AG04450 (cell line): ENCODE measurements at regions not wholly inside any gene's neighbourhood (a gene's known extent, or its start where the extent isn't known, plus 50 kb on each side); places are given as distances from the start of the nearest gene placed in this dataset.

ENCODE experiments used
- CTCF ChIA-PET: fragments of 300-600, 350-600 bp; formaldehyde crosslinking; extraction: SDS; loops from one replicate; lab custom pipeline; 2022; ENCODE audit warnings: antibody characterized with exemption, inconsistent platforms; lab: Charles Lee
- POLR2A ChIA-PET: fragments of 350-600 bp; formaldehyde crosslinking; extraction: SDS; loops from one replicate; lab custom pipeline; 2021; ENCODE audit warnings: antibody characterized with exemption, inconsistent platforms; lab: Yijun Ruan, JAX
- DNase-seq: peaks from one replicate; pipeline ENCODE4 v3.0.0-alpha.2; 2011; ENCODE audit warnings: low read depth, low spot score
- H3K27ac ChIP-seq: one replicate; pipeline ENCODE4 v1.5.1; 2012; ENCODE audit warnings: low read depth, low read length, control low read depth
- H3K27me3 ChIP-seq: one replicate; pipeline ENCODE4 v1.6.0; 2012; ENCODE audit warnings: low read length; ENCODE audit not compliant: control insufficient read depth, insufficient read depth
- H3K4me3 ChIP-seq: 2 replicates; pipeline ENCODE4 v1.5.1; 2011; ENCODE audit warnings: mild to moderate bottlenecking, low read depth, low read length, control low read depth
- H3K9me3 ChIP-seq: 2 replicates; pipeline ENCODE4 v1.5.1; 2012; ENCODE audit warnings: low read length; ENCODE audit not compliant: control insufficient read depth, insufficient read depth
- TF ChIP-seq, protein P1 (sequence below): IDR thresholded peaks from 2 replicates; pipeline ENCODE4 v1.5.1; 2011; ENCODE audit warnings: low read depth, low read length, control low read depth, inconsistent platforms

DNA sequence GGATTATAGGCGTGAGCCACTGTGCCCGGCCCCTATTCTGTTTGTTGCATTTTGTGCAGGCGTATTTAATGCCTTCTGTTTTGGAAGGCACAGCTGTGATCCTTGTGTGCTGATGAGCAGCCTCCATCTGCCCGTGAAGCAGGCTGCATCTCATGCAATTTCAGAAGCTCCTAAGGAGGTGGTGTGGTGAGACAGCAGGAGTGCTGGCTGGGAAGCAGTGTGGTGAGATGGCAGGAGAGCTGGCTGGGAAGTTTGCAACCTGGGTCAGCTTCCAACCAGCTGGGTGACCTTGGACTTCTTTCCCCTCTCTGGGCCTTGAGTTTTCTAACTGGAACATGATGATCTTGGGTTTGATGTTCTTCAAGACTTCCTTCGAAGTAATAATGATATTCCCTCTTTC lies 525.1 kb downstream of the TBC1D22A start:
- H3K9me3 ChIP-seq: peaks cover 4% of the 10 kb centered on the region; the same call in 1 of the 2 replicates
- H3K27me3 ChIP-seq: no peaks in the 10 kb centered on the region
- no peak for DNase-seq
- TF ChIP-seq, protein P1, sequence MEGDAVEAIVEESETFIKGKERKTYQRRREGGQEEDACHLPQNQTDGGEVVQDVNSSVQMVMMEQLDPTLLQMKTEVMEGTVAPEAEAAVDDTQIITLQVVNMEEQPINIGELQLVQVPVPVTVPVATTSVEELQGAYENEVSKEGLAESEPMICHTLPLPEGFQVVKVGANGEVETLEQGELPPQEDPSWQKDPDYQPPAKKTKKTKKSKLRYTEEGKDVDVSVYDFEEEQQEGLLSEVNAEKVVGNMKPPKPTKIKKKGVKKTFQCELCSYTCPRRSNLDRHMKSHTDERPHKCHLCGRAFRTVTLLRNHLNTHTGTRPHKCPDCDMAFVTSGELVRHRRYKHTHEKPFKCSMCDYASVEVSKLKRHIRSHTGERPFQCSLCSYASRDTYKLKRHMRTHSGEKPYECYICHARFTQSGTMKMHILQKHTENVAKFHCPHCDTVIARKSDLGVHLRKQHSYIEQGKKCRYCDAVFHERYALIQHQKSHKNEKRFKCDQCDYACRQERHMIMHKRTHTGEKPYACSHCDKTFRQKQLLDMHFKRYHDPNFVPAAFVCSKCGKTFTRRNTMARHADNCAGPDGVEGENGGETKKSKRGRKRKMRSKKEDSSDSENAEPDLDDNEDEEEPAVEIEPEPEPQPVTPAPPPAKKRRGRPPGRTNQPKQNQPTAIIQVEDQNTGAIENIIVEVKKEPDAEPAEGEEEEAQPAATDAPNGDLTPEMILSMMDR: no peak
- H3K4me3 ChIP-seq: no peak overlapping the region
- no peak overlapping the region for H3K27ac ChIP-seq
- POLR2A ChIA-PET: no interaction called here
- CTCF ChIA-PET: no interaction called here

DNA sequence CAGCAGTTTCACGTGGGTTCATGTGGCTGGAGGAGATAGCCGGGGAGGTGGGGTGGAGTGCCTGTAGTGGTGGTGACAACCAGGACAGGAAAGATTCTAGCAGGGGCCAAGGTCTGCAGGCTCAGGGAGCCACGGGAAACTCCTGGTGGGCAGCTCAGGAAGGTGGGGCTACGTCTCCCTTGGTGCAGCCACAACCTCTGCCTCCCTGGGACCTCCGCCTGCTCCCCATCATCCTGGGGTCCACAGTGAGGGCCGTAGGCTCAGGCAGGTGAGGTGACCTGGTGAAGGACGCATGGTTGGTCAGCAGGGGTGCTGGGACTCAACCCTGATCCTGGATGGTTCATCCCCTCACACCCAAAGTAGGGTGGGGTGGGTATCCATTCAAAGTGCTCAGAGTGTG lies 524.1 kb downstream of the TBC1D22A start:
- TF ChIP-seq, protein P1: no peak
- Histone ChIP-seq H3K27ac (no peak overlapping the region), H3K27me3 (no peaks in the 10 kb centered on the region), H3K9me3 (peaks cover 4% of the 10 kb centered on the region; the same call in 1 of the 2 replicates), H3K4me3 (no peak overlapping the region)
- DNase-seq: no peak
- ChIA-PET POLR2A (no interaction called here), CTCF (no interaction called here)

DNA sequence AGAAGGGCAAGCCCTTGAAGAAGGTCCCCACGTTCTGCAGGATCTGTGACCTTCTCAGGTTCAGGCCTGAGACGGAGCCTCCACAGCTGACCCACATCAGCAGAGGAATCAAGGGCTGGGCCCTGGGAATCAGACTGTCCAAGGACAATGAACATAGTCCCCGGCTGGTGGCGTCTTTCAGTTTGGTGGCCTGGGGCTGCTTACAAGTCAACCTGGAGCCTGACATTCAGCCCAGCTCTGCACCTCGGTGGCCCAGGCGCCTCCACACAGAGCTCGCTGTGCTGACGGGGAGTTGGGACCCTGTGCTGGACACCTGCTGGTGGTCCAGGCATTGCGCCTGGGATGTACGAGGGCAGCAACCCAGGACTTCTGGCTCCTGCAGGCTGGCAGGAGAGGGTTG lies 523.5 kb downstream of the TBC1D22A start:
- TF ChIP-seq, protein P1: no peak
- DNase-seq: no peak
- Histone ChIP-seq H3K4me3 (no peak overlapping the region), H3K9me3 (peaks cover 2% of the 10 kb centered on the region; the same call in 1 of the 2 replicates), H3K27ac (no peak overlapping the region), H3K27me3 (no peaks in the 10 kb centered on the region)
- POLR2A ChIA-PET: no interaction called here
- CTCF ChIA-PET: no interaction called here

DNA sequence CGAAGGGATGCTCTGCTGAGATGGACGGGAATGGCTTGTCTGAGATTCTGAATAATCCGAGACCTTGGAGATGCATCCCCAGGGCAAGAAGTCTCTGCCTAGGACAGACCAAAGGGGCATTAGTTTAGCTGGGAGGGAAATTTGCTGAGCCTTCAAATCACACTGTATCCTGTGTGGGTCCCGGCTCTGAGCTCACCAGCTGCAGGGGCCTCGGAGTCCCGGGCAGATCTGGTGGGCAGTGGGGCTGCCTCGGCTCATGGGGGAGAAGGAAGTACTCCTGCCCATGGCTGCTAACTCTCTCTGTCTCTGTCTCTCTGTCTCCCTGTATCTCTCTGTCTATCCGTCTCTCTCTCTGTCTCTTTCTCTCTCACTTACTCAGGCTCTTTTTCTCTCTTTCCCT lies 522.4 kb downstream of the TBC1D22A start:
- H3K4me3 ChIP-seq: no peak overlapping the region
- ChIA-PET POLR2A (no interaction called here), CTCF (no interaction called here)
- no peaks in the 10 kb centered on the region; the same call in 1 of the 2 replicates for H3K9me3 ChIP-seq
- H3K27me3 ChIP-seq: no peaks in the 10 kb centered on the region
- DNase-seq: no peak
- TF ChIP-seq, protein P1: no peak
- no peak overlapping the region for H3K27ac ChIP-seq

DNA sequence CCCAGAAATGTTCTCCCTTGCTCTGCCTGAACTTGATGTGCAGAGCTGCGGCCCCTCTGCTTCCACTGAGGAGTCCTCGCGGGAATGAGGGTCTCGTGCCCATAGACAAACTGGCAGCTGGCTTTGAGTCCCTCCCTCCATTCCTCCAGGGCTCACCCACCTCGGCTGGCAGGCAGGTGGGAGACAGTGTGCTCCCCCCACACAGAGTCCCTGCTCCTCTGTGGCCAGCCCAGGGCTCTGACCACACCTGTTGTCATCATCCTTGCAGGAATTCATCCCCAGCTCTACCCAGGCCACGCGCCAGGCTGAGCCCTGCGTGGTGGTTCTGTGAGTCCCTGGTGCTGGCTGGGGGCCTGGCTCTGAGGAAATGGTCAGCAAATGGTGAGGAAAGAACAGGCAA lies 521.9 kb downstream of the TBC1D22A start:
- ChIA-PET POLR2A (no interaction called here), CTCF (no interaction called here)
- Histone ChIP-seq H3K27ac (no peak overlapping the region), H3K27me3 (no peaks in the 10 kb centered on the region), H3K9me3 (no peaks in the 10 kb centered on the region; the same call in 1 of the 2 replicates), H3K4me3 (no peak overlapping the region)
- TF ChIP-seq, protein P1: no peak
- no peak for DNase-seq
